GM12891 (cell line): ENCODE measurements at regions not wholly inside any gene's neighbourhood (a gene's known extent, or its start where the extent isn't known, plus 50 kb on each side); places are given as distances from the start of the nearest gene placed in this dataset.

Experiments
- POLR2A ChIP-seq: IDR thresholded peaks from 2 replicates; pipeline ENCODE4 v1.6.1; 2011; ENCODE audit warnings: low read depth, low read length, control low read depth
- TAF1 ChIP-seq: IDR thresholded peaks from 2 replicates; pipeline ENCODE4 v1.6.1; 2011; ENCODE audit warnings: low read depth, low read length, control low read depth

GRCh38 chr16:87161822-87162676 is 155.1 kb downstream of the C16orf95 start:
- no peak for TF ChIP-seq POLR2A
- no peak for TF ChIP-seq TAF1
